ENCODE measurements at regions not wholly inside any gene's neighbourhood (a gene's known extent, or its start where the extent isn't known, plus 50 kb on each side); places are given as distances from the start of the nearest gene placed in this dataset.

DNA sequence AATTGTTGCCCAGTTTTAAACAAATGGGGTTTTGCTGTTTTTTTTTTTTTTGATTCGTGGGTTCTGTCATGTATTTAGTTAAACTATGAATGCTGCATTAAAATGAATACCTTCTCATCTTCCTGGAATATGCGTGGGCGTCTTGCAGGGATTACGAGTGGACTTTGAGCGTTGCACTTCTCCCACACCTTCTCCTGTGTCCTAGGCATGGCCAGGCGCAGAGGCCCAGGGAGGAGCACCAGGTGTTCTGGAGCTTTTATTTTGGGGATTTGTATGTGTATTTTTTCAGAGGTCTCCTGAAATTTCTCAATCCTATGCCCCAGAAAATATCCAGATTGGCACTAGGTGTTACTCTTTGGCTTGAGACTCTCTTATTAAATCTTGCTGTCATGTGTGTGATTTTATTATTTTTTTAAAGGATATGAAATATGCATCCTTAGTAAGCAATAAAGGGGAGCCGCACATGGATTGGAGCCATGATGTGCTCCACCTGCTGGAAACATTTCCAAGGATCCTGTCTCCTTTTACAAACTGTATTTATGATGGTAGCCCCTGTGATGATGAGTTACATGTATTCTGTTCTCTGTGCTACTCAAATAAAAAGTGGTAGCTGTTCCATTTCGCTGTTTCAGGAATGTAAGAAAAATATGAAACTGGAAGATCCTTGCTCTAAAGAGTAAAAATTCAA lies 482.2 kb upstream of the KLF6 start:
- no peaks in the 10 kb centered on the region for H3K27me3 ChIP-seq (ENCODE audit: insufficient read depth, low read length)
- no peaks in the 10 kb centered on the region for H3K9me3 ChIP-seq (ENCODE audit: low read depth, low read length)
- H3K4me1 ChIP-seq (ENCODE audit: insufficient read depth, low read length): peaks cover 8% of the 10 kb centered on the region
- H3K4me3 ChIP-seq (ENCODE audit: low read length): no peak overlapping the region

DNA sequence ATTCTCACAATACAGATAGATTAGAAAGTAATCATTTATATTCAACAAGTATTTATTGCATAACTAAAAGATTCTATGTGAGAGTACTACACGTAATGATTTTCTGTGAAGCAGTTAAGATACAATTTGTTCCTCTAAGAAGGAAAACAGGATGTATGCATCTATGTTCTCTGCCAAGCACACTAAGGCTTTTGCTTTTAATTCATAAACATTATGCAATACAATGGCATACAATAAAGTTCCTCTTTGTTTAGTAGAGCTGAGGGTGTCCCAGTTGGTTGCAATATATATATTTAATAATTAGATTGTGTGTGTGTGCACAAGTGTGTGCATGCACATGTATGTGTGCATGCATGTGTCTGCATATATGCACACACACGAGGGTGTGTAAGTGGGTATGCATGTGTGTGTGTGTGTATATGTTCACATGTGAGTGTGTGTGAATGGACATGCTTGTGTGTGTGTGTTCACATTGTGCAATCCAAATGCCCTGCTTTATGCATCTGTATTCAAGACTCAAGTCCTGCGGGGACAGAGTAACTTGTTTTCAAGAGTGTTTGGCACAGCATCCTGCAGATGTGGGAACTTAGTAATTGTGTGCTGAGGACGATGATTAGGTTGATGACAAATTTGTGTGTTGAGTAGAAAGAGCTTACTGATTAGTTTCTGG lies 481.5 kb upstream of the KLF6 start:
- Histone ChIP-seq H3K27me3 (ENCODE audit: insufficient read depth, low read length) (no peaks in the 10 kb centered on the region), H3K4me1 (ENCODE audit: insufficient read depth, low read length) (peaks cover 8% of the 10 kb centered on the region), H3K9me3 (ENCODE audit: low read depth, low read length) (no peaks in the 10 kb centered on the region), H3K4me3 (ENCODE audit: low read length) (no peak overlapping the region)

DNA sequence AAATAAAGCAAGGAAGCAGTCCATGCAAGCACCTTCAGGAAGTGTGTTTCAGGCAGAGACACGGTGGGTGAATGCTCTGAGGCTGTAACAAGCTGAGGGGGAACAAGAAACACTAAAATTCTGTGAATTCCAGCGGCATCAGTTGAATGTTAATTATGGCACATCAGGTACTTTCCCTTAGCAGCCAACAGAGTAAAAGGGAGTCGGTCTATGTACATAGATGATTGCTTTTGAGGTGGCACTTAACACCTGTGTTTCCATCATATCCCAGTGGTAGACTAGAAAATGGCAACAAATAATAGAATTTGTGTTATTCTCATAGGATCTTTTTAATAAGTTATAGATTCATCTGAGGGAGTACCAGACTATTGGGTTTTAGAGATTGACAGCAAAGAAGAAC lies 481.0 kb upstream of the KLF6 start:
- no peaks in the 10 kb centered on the region for H3K9me3 ChIP-seq (ENCODE audit: low read depth, low read length)
- no peaks in the 10 kb centered on the region for H3K27me3 ChIP-seq (ENCODE audit: insufficient read depth, low read length)
- no peak overlapping the region for H3K4me3 ChIP-seq (ENCODE audit: low read length)
- H3K4me1 ChIP-seq (ENCODE audit: insufficient read depth, low read length): peaks cover 8% of the 10 kb centered on the region

DNA sequence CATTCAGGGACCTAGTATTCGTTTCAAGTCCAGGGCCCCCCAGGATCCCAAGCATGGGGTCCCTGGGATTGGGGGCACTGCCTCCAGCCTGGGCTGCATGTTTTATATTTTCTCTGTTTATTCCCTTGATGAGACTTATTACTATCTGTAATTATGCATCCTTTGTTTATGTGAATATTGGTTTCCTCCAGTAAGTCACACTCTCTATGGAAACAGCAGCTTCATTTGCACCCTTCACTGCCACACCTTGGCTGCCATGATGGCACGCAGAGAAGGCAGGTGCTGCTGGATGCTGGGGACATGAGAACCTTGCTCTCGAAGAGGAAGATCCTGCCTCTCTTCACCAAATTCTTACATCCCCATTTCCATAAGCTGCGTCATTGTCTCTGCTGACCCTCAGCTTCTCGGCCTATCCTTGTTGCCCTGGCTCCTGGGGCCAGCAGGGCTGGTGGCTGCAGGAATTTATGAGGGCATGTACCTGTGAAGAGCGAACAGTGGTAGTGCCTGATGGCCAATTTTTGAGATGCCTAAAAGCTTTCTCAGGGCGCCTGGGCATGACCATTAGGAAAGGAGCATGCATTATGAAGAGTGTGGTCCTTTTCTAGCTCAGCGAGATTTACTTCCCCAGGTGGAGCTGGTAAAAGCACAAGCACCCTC lies 479.3 kb upstream of the KLF6 start:
- Histone ChIP-seq H3K4me1 (ENCODE audit: insufficient read depth, low read length) (peaks cover 8% of the 10 kb centered on the region), H3K9me3 (ENCODE audit: low read depth, low read length) (no peaks in the 10 kb centered on the region), H3K27me3 (ENCODE audit: insufficient read depth, low read length) (no peaks in the 10 kb centered on the region), H3K4me3 (ENCODE audit: low read length) (no peak overlapping the region)

DNA sequence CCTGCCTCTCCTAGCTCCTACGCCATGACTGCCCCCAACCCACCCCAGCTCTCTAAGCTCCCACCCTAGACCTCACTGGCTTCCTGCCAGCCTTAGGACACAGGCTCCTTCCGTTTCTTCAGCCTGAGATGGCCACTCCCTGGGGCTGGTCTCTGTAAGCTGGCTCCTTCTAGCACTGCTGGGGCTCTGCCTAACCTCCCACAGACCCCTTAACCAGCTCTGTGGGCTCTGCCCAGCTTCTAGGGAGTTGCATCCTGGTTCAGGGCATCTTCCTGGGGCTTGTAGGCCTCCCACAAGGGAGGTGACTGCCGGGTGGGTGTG lies 478.6 kb upstream of the KLF6 start:
- Histone ChIP-seq H3K27me3 (ENCODE audit: insufficient read depth, low read length) (no peaks in the 10 kb centered on the region), H3K4me3 (ENCODE audit: low read length) (no peak overlapping the region), H3K9me3 (ENCODE audit: low read depth, low read length) (no peaks in the 10 kb centered on the region), H3K4me1 (ENCODE audit: insufficient read depth, low read length) (peaks cover 8% of the 10 kb centered on the region)

DNA sequence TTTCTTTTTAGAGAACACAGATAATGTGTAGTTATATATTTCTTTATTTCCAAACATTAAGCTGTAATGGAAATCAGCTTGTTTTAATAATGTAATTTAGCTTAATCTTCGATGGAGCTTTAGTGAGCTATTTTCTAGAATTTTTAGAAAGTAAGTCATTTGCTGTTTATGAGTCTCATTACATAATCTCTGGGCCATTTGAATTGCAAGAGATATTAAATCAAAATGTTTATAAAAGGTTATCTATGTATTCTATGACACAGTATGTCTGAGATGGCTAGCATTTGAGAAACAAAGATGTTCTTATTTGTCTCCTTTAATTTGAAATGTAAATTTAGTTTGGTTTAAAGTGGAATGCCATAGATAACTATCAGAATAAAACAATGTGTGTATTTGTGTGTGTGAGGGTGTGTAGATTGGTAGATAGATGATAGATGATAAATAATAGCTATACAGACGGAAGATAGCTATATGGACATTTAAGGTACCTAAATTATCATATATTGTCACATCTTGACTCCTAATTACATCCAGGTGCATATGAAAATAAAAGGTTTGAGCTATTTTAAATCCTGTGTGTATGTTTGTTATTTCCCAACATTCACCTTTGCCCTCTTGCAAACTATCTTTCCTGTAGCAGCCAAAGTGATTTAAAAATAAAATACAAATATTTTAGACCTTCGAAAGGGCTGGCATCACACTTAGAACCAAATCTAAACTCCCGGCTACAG lies 478.0 kb upstream of the KLF6 start:
- Histone ChIP-seq H3K4me3 (ENCODE audit: low read length) (no peak overlapping the region), H3K27me3 (ENCODE audit: insufficient read depth, low read length) (no peaks in the 10 kb centered on the region), H3K4me1 (ENCODE audit: insufficient read depth, low read length) (peaks cover 8% of the 10 kb centered on the region)

DNA sequence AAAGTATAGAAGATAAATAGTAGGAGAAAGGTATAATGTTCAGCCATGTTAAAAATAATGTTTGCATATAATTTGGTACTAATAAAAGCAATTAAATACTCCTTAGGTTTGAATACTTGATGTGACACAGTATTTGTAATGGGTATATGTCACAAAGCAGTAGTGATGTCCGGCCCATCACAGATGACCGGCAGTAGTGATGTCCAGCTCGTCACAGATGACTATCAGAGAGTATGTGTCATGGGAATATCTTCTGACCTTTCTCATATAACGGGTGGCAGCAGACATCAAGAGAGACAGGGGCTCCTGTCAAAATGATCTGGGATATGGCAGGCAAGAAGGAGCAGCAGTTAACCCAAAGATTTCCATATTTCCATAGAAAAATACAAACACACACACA lies 477.4 kb upstream of the KLF6 start:
- Histone ChIP-seq H3K27me3 (ENCODE audit: insufficient read depth, low read length) (no peaks in the 10 kb centered on the region), H3K4me1 (ENCODE audit: insufficient read depth, low read length) (peaks cover 8% of the 10 kb centered on the region), H3K4me3 (ENCODE audit: low read length) (no peak overlapping the region), H3K9me3 (ENCODE audit: low read depth, low read length) (no peaks in the 10 kb centered on the region)

More for the DNA sequence above, 478.0 kb upstream of the KLF6 start:
- no peaks in the 10 kb centered on the region for H3K9me3 ChIP-seq (ENCODE audit: low read depth, low read length)

DNA sequence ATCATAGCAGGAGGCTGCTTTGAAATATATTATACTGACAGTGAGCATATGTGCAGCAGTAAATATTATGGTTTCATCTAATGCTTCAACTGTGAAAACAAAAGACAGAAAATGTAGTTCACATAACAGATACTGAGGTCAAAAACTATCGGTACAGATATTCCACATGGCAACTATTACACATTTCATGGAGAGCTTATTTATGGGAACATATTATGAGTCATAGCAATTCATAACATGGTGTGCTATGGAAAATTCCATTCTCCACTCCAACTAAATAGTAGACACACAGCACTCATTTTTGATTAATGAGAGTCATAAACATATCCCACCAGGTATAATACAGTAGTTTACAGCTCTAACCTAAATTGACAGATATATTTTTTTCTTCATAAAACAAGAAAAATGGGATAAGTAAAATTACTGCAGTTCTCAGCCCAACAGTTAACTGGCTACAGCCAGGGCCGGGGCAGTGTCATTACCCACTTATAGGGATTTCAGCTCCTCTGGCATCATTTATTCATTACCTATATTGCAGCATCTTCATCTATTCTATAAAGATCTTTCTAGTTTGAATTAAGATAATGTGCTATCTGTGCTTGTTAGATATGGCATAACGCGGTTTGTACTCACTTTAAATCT lies 475.6 kb upstream of the KLF6 start:
- no peak overlapping the region for H3K4me3 ChIP-seq (ENCODE audit: low read length)
- no peaks in the 10 kb centered on the region for H3K4me1 ChIP-seq (ENCODE audit: insufficient read depth, low read length)
- no peaks in the 10 kb centered on the region for H3K27me3 ChIP-seq (ENCODE audit: insufficient read depth, low read length)
- H3K9me3 ChIP-seq (ENCODE audit: low read depth, low read length): no peaks in the 10 kb centered on the region

DNA sequence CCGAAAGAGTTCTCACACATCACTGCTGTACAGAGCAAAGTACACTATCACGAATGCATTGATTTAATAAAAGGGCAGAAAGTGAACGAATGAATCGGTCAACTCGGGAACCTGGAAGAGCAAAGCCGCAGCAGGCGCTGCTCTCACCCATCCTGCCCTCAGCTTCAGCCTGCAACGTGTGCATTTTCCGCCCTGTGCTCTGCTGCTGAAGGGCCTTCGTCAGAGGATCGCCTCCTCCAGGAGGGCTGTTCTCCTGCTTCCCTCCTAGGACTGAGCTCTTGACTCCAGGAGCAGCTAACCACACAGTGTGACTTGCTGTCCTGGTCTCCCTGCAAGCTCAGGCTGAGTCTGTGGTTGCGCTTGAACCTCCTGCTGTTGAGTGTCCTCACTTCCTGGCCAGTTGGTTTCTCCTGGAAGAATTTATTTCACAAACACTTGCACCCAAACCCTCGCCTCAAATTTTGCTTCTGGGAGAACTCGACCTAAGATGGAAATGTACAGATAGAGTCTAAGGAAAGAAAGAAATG lies 473.0 kb upstream of the KLF6 start:
- H3K9me3 ChIP-seq (ENCODE audit: low read depth, low read length): no peaks in the 10 kb centered on the region
- no peak overlapping the region for H3K4me3 ChIP-seq (ENCODE audit: low read length)
- H3K27me3 ChIP-seq (ENCODE audit: insufficient read depth, low read length): no peaks in the 10 kb centered on the region

DNA sequence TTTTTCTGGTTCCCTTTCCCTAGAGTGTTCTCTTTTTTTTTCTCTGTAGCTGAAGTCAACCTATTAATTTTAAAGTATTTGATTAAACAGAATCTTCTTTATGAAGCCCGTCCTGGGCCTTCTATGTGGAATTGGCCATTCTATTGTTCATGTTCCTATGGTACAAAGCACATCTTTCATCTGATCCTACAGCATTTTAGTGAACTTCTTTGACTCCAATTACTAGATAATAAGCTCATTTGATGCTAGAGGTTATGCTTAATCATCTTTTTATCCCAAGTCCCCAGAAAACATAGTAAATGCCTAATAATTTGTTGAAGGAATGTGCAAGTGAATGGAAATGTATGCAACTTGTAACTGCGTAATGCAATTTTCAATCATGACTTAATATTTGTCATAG lies 472.0 kb upstream of the KLF6 start:
- H3K4me1 ChIP-seq (ENCODE audit: insufficient read depth, low read length): no peaks in the 10 kb centered on the region
- no peaks in the 10 kb centered on the region for H3K27me3 ChIP-seq (ENCODE audit: insufficient read depth, low read length)
- H3K9me3 ChIP-seq (ENCODE audit: low read depth, low read length): no peaks in the 10 kb centered on the region
- H3K4me3 ChIP-seq (ENCODE audit: low read length): no peak overlapping the region

More for the DNA sequence above, 473.0 kb upstream of the KLF6 start:
- H3K4me1 ChIP-seq (ENCODE audit: insufficient read depth, low read length): no peaks in the 10 kb centered on the region

DNA sequence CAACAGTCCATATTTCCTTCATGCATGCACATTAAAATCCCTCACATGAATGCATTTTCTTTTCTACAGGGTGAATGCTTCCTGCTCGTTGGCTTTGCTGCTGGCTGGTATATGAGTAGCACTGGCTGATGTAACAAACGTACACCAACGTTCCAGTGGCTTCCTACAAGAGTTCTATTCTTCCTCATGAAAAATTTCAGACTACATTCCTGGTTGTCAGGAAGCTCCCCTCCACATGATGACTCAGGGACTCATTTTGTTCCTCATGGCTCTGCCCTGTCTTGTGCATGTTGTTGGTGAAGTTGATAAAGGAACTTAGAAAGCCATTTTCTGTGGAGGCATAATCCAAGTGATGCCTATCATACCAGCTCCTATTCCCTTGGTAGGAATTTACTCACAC lies 470.7 kb upstream of the KLF6 start:
- Histone ChIP-seq H3K9me3 (ENCODE audit: low read depth, low read length) (no peaks in the 10 kb centered on the region), H3K27me3 (ENCODE audit: insufficient read depth, low read length) (no peaks in the 10 kb centered on the region), H3K4me1 (ENCODE audit: insufficient read depth, low read length) (no peaks in the 10 kb centered on the region), H3K4me3 (ENCODE audit: low read length) (no peak overlapping the region)

DNA sequence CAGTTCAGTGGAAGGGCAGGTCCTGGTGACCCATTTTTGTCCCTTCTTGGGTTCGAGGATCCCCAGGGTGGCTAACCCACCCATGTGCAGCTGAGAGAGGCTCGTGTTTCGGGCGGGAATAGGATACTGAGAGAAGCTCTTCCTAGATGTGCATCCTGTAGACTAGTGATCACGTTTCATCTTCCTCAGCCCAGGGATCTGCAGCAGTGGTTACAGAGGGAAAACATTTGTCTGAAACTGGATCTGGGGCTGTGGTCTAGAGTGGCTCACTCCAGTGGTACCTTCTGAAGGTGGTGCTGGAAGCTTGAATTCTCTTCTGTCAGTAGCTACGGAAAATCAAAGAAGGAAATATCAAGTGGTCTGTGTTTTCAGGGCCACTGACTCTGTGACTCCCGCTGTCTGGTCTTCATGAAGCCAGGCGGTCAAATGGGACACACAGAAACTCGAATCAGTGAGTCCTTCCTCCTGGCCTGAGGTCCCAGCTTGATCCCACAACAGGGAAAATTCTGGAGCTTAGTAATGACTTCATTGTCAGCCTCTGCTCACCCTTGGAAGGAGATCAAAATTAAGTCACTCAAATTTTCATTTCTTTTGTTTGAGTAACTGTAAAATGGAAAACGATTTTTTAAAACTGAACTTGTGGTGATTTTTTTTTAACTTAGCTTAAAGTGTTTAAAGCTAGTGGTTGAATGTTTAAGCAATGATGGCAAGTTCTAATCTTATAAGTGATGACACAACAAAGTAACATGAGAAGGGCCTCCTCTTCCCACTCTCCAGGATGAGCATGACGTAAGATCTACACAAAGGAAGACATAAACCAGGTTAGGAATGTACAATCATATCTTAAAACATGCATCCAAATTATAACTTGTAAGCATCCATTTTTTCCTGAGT lies 469.3 kb upstream of the KLF6 start:
- no peaks in the 10 kb centered on the region for H3K9me3 ChIP-seq (ENCODE audit: low read depth, low read length)
- H3K4me3 ChIP-seq (ENCODE audit: low read length): no peak overlapping the region
- no peaks in the 10 kb centered on the region for H3K27me3 ChIP-seq (ENCODE audit: insufficient read depth, low read length)
- no peaks in the 10 kb centered on the region for H3K4me1 ChIP-seq (ENCODE audit: insufficient read depth, low read length)

DNA sequence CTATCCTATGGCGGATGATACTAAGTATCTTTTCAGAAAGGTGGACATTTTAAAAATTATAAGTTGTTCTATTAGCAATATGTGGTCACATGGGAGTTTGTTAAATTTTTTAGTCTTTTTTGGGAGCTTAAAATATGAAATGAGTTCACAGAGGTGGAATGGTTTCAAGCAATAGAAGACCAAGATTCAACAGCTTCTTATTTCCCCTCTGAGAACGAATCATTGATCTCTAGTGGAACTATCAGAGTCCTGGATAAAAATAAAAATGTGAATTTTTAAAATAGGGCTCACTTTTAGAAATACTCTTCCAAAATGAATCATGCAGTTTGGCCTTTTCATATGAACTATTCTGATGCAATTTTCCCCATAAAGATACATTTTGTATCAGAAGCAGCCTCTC lies 467.7 kb upstream of the KLF6 start:
- Histone ChIP-seq H3K9me3 (ENCODE audit: low read depth, low read length) (no peaks in the 10 kb centered on the region), H3K27me3 (ENCODE audit: insufficient read depth, low read length) (no peaks in the 10 kb centered on the region), H3K4me1 (ENCODE audit: insufficient read depth, low read length) (no peaks in the 10 kb centered on the region), H3K4me3 (ENCODE audit: low read length) (no peak overlapping the region)

DNA sequence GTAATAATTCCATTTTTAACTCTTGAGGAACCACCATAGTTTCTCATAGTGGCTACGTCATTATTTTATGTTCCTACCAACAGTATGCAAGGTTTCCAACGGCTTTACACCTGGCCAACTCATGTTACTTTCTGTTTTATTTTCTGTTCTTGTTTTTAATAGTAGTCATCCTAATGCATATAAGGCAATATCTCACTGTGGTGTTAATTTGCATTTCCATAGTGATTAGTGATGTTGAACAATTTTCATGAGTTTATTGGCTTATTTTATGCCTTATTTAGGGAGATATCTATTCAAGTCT lies 465.5 kb upstream of the KLF6 start:
- no peak overlapping the region for H3K4me3 ChIP-seq (ENCODE audit: low read length)
- H3K4me1 ChIP-seq (ENCODE audit: insufficient read depth, low read length): no peaks in the 10 kb centered on the region
- no peaks in the 10 kb centered on the region for H3K27me3 ChIP-seq (ENCODE audit: insufficient read depth, low read length)
- no peaks in the 10 kb centered on the region for H3K9me3 ChIP-seq (ENCODE audit: low read depth, low read length)

All from mononuclear cell (primary cell).